Left lung (tissue), 4 donors: ENCODE measurements at regions not wholly inside any gene's neighbourhood (a gene's known extent, or its start where the extent isn't known, plus 50 kb on each side); places are given as distances from the start of the nearest gene placed in this dataset.

Experiments
- ATAC-seq: fragments of 200-7000 bp; cut with Tn5 transposase; one replicate; pipeline ENCODE4 v1.9.1; 2020; ENCODE audit warnings: moderate library complexity
- DNase-seq, 4 donors: peaks; one replicate each; pipeline ENCODE4 v3.0.0-alpha.2; 2013 to 2020
- H3K27ac ChIP-seq, 2 donors: fragments of 200-600 bp; sonication (generic) in 1 of 2; one replicate each; pipeline versions ENCODE4 v1.5.0 to v1.8.0; 2020 to 2021
- H3K27me3 ChIP-seq, 2 donors: fragments of 200-600 bp; sonication (generic) in 1 of 2; one replicate each; pipeline versions ENCODE4 v1.5.0 to v1.8.0; 2020 to 2021
- H3K36me3 ChIP-seq, 2 donors: fragments of 200-600 bp; sonication (generic) in 1 of 2; one replicate each; pipeline versions ENCODE4 v1.5.0 to v1.8.0; 2020 to 2021
- H3K4me1 ChIP-seq, 2 donors: fragments of 200-600 bp; one replicate each; pipeline ENCODE4 v1.8.0; 2021
- H3K4me3 ChIP-seq, 2 donors: fragments of 200-600 bp; sonication (generic) in 1 of 2; one replicate each; pipeline versions ENCODE4 v1.5.0 to v1.8.0; 2020 to 2021; ENCODE audit warnings: mild to moderate bottlenecking in 1 of 2
- H3K9me3 ChIP-seq, 2 donors: fragments of 200-600 bp; sonication (generic) in 1 of 2; one replicate each; pipeline versions ENCODE4 v1.5.0 to v1.8.0; 2020 to 2021
- intact Hi-C, 2 donors: fragments of 100-400 bp; cut with DNase I; formaldehyde crosslinking; loops; one replicate each; pipeline versions ENCODE4 v1.11.2 to v1.14.2; 2022
- TF ChIP-seq, protein P1 (sequence below), 2 donors: fragments of 200-600 bp; sonication (generic) in 1 of 2; IDR thresholded peaks; one replicate each; pipeline versions ENCODE4 v1.5.0 to v1.8.0; 2021; ENCODE audit warnings: antibody characterized with exemption in 2 of 2
- donor health status: DM: no; HTN: yes; CAD: no.
- donor health status: DM: no; HTN: no; CAD: no.

DNA sequence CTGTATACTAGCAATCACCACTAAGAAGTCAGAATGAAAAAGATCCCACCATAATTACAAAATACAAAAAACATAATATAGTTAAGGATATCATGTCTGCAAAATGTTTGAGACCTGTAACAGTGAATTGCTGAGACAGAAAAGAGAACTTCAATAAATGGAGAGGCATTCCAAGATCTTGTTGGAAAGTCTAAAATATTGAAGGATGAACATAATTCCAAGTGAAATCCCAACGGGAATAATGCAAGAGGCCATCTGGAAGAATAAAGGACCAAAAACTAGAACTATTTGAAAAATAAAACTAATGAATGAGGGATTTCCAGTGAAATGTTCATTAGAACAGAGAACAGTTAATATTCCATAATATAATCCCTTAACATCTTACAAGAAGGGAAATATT is 110.9 kb downstream of the COL6A6 start:
- Histone ChIP-seq H3K27ac (no peak overlapping the region), H3K36me3 (no peaks in the 10 kb centered on the region), H3K4me1 (peaks cover 0 to 7% of the 10 kb centered on the region in 2 donors), H3K27me3 (no peaks in the 10 kb centered on the region), H3K4me3 (no peak overlapping the region), H3K9me3 (no peaks in the 10 kb centered on the region)
- ATAC-seq (no peak), DNase-seq (no peak)
- intact Hi-C loops: no loop called here
- TF ChIP-seq, protein P1, sequence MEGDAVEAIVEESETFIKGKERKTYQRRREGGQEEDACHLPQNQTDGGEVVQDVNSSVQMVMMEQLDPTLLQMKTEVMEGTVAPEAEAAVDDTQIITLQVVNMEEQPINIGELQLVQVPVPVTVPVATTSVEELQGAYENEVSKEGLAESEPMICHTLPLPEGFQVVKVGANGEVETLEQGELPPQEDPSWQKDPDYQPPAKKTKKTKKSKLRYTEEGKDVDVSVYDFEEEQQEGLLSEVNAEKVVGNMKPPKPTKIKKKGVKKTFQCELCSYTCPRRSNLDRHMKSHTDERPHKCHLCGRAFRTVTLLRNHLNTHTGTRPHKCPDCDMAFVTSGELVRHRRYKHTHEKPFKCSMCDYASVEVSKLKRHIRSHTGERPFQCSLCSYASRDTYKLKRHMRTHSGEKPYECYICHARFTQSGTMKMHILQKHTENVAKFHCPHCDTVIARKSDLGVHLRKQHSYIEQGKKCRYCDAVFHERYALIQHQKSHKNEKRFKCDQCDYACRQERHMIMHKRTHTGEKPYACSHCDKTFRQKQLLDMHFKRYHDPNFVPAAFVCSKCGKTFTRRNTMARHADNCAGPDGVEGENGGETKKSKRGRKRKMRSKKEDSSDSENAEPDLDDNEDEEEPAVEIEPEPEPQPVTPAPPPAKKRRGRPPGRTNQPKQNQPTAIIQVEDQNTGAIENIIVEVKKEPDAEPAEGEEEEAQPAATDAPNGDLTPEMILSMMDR (IDR thresholded peaks at IDR 0.05): no peak
